PFSK-1 (cell line): ENCODE measurements at regions not wholly inside any gene's neighbourhood (a gene's known extent, or its start where the extent isn't known, plus 50 kb on each side); places are given as distances from the start of the nearest gene placed in this dataset.

Experiments used
- FOXP2 ChIP-seq: optimal IDR thresholded peaks from 2 replicates; pipeline ENCODE3; 2011; ENCODE audit warnings: borderline replicate concordance, control low read depth, inconsistent platforms; ENCODE audit not compliant: insufficient read depth; ENCODE audit errors: extremely low read length, extremely low read depth
- POLR2AphosphoS5 ChIP-seq: IDR thresholded peaks from 2 replicates; pipeline ENCODE4 v1.6.1; 2012; ENCODE audit warnings: low read depth, mild to moderate bottlenecking, control low read depth, low read length, moderate library complexity
- SIN3A ChIP-seq: IDR thresholded peaks from 2 replicates; pipeline ENCODE4 v1.6.1; 2012; ENCODE audit warnings: mild to moderate bottlenecking, low read length, moderate library complexity, borderline replicate concordance; ENCODE audit not compliant: insufficient read depth
- TAF1 ChIP-seq: IDR thresholded peaks from 2 replicates; pipeline ENCODE4 v1.6.1; 2012; ENCODE audit warnings: low read length, control low read depth, borderline replicate concordance; ENCODE audit not compliant: insufficient read depth
- TF ChIP-seq, protein P1 (sequence below), 2 experiments: IDR thresholded peaks; 2 replicates each; pipeline versions ENCODE4 v1.6.1 to v1.8.0; 2011 to 2012; ENCODE audit warnings: low read depth in 2 of 2, low read length in 2 of 2, control low read depth in 1 of 2, inconsistent platforms in 1 of 2, mild to moderate bottlenecking in 1 of 2, moderate library complexity in 1 of 2; ENCODE audit not compliant: insufficient read depth in 1 of 2

DNA sequence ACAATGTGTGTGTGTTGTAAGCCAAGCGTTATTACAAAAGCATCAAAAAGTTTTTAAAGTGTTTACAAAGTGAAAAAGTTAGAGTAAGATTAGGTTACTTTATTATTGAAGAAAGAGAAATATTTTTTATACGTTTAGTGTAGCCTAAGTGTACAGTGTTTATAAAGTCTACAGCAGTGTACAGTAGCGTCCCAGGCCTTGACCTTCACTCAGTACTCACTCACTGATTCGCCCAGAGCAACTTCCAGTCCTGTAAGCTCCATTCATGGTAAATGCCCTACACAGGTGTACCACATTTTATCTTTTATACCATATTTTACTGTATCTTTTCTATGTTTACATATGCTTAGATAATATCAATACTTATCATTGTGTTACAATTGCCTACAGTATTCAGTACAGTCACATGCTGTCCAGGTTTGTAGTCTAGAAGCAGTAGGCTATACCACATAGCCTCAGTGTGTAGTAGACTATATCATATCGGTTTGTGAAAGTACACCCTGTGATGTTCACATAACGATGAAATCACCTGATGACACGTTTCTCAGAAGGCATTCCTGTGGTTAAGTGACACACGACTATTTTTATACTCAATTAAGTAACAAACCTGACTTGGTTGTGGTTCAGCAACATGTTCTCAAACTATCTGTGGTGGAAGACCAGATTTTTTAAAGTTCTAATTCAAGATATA, 152.0 kb upstream of the EDNRA start:
- TF ChIP-seq SIN3A (no peak), POLR2AphosphoS5 (no peak), TAF1 (no peak), FOXP2 (no peak)
- TF ChIP-seq, protein P1, sequence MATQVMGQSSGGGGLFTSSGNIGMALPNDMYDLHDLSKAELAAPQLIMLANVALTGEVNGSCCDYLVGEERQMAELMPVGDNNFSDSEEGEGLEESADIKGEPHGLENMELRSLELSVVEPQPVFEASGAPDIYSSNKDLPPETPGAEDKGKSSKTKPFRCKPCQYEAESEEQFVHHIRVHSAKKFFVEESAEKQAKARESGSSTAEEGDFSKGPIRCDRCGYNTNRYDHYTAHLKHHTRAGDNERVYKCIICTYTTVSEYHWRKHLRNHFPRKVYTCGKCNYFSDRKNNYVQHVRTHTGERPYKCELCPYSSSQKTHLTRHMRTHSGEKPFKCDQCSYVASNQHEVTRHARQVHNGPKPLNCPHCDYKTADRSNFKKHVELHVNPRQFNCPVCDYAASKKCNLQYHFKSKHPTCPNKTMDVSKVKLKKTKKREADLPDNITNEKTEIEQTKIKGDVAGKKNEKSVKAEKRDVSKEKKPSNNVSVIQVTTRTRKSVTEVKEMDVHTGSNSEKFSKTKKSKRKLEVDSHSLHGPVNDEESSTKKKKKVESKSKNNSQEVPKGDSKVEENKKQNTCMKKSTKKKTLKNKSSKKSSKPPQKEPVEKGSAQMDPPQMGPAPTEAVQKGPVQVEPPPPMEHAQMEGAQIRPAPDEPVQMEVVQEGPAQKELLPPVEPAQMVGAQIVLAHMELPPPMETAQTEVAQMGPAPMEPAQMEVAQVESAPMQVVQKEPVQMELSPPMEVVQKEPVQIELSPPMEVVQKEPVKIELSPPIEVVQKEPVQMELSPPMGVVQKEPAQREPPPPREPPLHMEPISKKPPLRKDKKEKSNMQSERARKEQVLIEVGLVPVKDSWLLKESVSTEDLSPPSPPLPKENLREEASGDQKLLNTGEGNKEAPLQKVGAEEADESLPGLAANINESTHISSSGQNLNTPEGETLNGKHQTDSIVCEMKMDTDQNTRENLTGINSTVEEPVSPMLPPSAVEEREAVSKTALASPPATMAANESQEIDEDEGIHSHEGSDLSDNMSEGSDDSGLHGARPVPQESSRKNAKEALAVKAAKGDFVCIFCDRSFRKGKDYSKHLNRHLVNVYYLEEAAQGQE (IDR thresholded peaks at IDR 0.05; ENCODE audit: insufficient read depth in 1 of 2, low read depth in 2 of 2, low read length in 2 of 2): no peak

DNA sequence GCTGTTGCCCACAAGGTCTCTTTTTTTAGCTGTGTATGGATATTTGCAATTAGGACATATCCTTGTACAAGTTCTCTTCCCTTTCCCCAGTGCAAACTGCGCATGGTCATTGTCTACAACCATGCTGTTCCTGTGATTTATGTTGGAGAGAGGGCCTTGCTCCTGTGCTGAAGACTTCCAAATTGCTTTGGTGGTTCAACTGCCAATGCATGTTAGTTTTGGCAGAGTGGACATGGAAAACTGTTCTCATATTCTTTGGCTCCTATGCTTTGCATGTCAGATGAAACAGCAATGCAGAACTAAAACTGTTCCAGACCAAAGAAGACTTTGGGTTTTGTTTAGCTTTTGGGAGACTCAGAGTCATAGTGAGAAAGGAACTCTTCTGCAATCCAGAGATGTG, 148.8 kb upstream of the EDNRA start:
- TF ChIP-seq POLR2AphosphoS5 (no peak), TAF1 (no peak), FOXP2 (no peak), SIN3A (no peak)
- TF ChIP-seq, protein P1 (IDR thresholded peaks at IDR 0.05; ENCODE audit: insufficient read depth in 1 of 2, low read depth in 2 of 2, low read length in 2 of 2): no peak

DNA sequence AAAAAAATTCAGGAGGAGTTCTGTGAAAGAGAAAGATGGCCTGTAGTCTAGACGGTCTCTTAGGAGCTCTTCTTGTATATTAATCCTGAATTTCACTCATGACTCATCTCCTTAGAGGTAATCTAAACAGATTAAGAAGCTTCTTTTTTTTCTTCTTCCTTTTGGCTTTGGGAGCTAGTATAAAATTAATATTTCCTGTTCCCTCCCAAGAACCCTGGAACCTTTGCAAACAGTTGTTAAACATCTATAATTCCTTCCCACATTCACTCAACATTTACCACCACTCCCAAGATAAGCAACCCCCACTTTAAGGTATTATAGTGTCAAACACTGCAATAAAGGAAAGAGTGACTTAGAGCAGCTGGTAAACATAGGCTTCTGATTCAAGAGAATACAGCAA, 146.4 kb upstream of the EDNRA start:
- TF ChIP-seq SIN3A: peak; percentile 69; the same call in 1 of the 2 replicates
- TF ChIP-seq POLR2AphosphoS5: no peak; the same call in 1 of the 2 replicates
- TF ChIP-seq, protein P1 (IDR thresholded peaks at IDR 0.05; ENCODE audit: insufficient read depth in 1 of 2, low read depth in 2 of 2, low read length in 2 of 2): no peak
- TF ChIP-seq TAF1: no peak

DNA sequence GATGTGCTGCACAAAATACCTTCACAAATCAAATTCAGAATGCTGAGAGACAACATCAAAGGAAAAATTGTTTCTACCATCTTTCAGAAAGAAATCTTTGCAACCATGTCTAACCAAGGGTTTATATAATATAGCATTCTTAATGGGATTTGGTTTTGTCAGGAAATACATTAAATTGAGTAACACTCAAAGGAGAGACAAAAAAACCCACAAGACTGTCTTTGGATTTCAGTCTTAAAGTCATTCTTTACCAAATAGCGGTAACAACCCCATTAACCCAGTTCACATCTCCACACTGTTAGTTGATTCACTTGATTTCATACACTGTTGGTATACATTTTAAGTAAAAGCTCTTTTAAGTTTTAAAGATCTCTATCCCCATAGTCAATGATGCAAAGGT, 145.7 kb upstream of the EDNRA start:
- TF ChIP-seq TAF1 (no peak), POLR2AphosphoS5 (no peak), SIN3A (no peak)

DNA sequence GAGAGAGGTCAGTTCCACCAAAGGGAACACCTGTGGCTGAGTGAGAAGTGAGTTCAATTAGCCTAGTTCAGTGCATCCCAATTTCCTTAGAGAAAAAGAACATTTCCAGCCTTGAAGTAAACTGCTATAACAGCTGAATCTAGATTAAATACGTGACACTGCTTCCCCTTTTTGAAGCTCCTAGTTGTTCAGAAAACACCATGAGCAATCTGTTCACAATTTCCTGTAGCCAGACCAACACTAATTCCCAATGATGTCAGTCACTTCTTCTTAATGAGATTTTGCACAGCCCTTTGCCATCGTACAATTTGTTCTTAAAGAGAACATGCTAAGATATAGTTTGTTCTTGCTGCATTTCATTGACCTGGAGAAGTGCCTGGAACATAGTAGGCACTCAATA, 144.6 kb upstream of the EDNRA start:
- no peak; the same call in 1 of the 2 replicates for TF ChIP-seq TAF1
- TF ChIP-seq, protein P1 (IDR thresholded peaks at IDR 0.05; ENCODE audit: insufficient read depth in 1 of 2, low read depth in 2 of 2, low read length in 2 of 2): no peak
- TF ChIP-seq POLR2AphosphoS5: peak; percentile 39; the same call in 1 of the 2 replicates
- 0 out of 2 replicates have a peak, but pooled peaks have one; percentile 24 for TF ChIP-seq SIN3A
